Lung (tissue), 11 donors: ENCODE measurements at regions not wholly inside any gene's neighbourhood (a gene's known extent, or its start where the extent isn't known, plus 50 kb on each side); places are given as distances from the start of the nearest gene placed in this dataset.
A peak's percentile ranks its signal among the peaks of the same experiment; 100 is the strongest.

ENCODE experiments used
- ATAC-seq: fragments of 200-7000 bp; cut with Tn5 transposase; one replicate; pipeline ENCODE4 v1.9.1; 2020; ENCODE audit warnings: moderate number of reproducible peaks; ENCODE audit not compliant: insufficient read depth, low FRiP score
- DNase-seq, 3 donors: peaks; one replicate each; pipeline ENCODE4 v3.0.0-alpha.2; 2013 to 2017
- H3K27ac ChIP-seq, 2 donors: one replicate each; pipeline ENCODE4 v1.5.1; 2013; ENCODE audit warnings: mild to moderate bottlenecking in 2 of 2, moderate library complexity in 2 of 2, control low read depth in 1 of 2, inconsistent platforms in 1 of 2, low read depth in 1 of 2, low read length in 1 of 2
- H3K27me3 ChIP-seq, 3 donors: one replicate each; pipeline ENCODE4 v1.5.1; 2013; ENCODE audit warnings: low read length in 2 of 3; ENCODE audit not compliant: control insufficient read depth in 3 of 3, insufficient read depth in 3 of 3
- H3K36me3 ChIP-seq, 4 donors: one replicate each; pipeline ENCODE4 v1.5.1; 2013; ENCODE audit warnings: low read length in 4 of 4, mild to moderate bottlenecking in 1 of 4, moderate library complexity in 1 of 4; ENCODE audit not compliant: control insufficient read depth in 4 of 4, insufficient read depth in 4 of 4
- H3K4me1 ChIP-seq, 5 donors: one replicate each; pipeline ENCODE4 v1.5.1; 2013; ENCODE audit warnings: low read length in 5 of 5, mild to moderate bottlenecking in 2 of 5, moderate library complexity in 1 of 5; ENCODE audit not compliant: control insufficient read depth in 5 of 5, insufficient read depth in 5 of 5
- H3K4me3 ChIP-seq: one replicate; pipeline ENCODE4 v1.5.1; 2013; ENCODE audit warnings: mild to moderate bottlenecking, control low read depth, moderate library complexity
- H3K9ac ChIP-seq, 2 donors: one replicate each; pipeline ENCODE4 v1.5.1; 2013; ENCODE audit warnings: low read length in 2 of 2, control low read depth in 1 of 2; ENCODE audit not compliant: insufficient read depth in 1 of 2
- H3K9me3 ChIP-seq, 4 donors: one replicate each; pipeline ENCODE4 v1.5.1; 2013; ENCODE audit warnings: low read length in 3 of 4, mild to moderate bottlenecking in 1 of 4, moderate library complexity in 1 of 4; ENCODE audit not compliant: control insufficient read depth in 4 of 4, insufficient read depth in 3 of 4
- CTCF ChIP-seq: IDR thresholded peaks from 2 replicates; pipeline ENCODE4 v1.5.1; 2012; ENCODE audit warnings: mild to moderate bottlenecking; ENCODE audit errors: control extremely low read depth, extremely low read depth
- WGBS, 2 donors: extraction: QIAGEN DNeasy Blood & Tissue Kit; methylation state at CpG; one replicate each; pipeline ENCODE4 v1.1.7; 2013; 5-methylcytosine and 5-hydroxymethylcytosine counted together
- donor health status: control.
- donor health status: control.
- donor health status: Bipolar disorder and iron deficiency.
- donor health status: healthy.
- donor health status: DM: yes; HTN: yes; CAD: no.

GRCh38 chr11:45361551-45361950 is 75.4 kb upstream of the SYT13 start:
- TF ChIP-seq CTCF = no peak
- H3K36me3 ChIP-seq = no peaks in the 10 kb centered on the region
- DNase-seq (no peak), ATAC-seq (no peak)
- no peak overlapping the region for H3K4me3 ChIP-seq
- H3K27me3 ChIP-seq = no peaks in the 10 kb centered on the region
- H3K9ac ChIP-seq = no peak overlapping the region
- H3K4me1 ChIP-seq = peaks cover 0 to 8% (median 1%) of the 10 kb centered on the region in 5 donors
- no peak overlapping the region for H3K27ac ChIP-seq
- WGBS, 2 donors = 79 to 80% methylated on average over 2 of the region's 2 CpGs
- no peaks in the 10 kb centered on the region for H3K9me3 ChIP-seq

- Histone ChIP-seq H3K27me3 (no peaks in the 10 kb centered on the region), H3K27ac (peak overlapping the region; percentile 70), H3K36me3 (no peaks in the 10 kb centered on the region), H3K4me1 (peaks cover 0 to 10% (median 4%) of the 10 kb centered on the region in 5 donors), H3K4me3 (peak overlapping the region; percentile 73), H3K9ac (no peak overlapping the region), H3K9me3 (no peaks in the 10 kb centered on the region)
- DNase-seq = peak in 1 of 3 donors; percentile 42
- TF ChIP-seq CTCF = no peak
- ATAC-seq = peak; percentile 41
- WGBS, 2 donors = 17 to 24% methylated on average over 5 of the region's 5 CpGs
These were observed 69.5 kb upstream of the SYT13 start for GRCh38 chr11:45355706-45356041.

GRCh38 chr11:45354976-45355705 is 69.0 kb upstream of the SYT13 start:
- H3K27me3 ChIP-seq = no peaks in the 10 kb centered on the region
- no peak overlapping the region for H3K9ac ChIP-seq
- H3K27ac ChIP-seq = peak overlapping the region; percentile 70
- no peaks in the 10 kb centered on the region for H3K36me3 ChIP-seq
- no peaks in the 10 kb centered on the region for H3K9me3 ChIP-seq
- peaks cover 0 to 10% (median 4%) of the 10 kb centered on the region in 5 donors for H3K4me1 ChIP-seq
- DNase-seq = peak; percentile 95 to 97 (median 96)
- peak; percentile 83 for ATAC-seq
- TF ChIP-seq CTCF = no peak
- peak overlapping the region; percentile 73 for H3K4me3 ChIP-seq
- WGBS, 2 donors = 9 to 10% methylated on average over 29 to 30 of the region's 30 CpGs

GRCh38 chr11:45348729-45349128 is 62.6 kb upstream of the SYT13 start:
- no peak overlapping the region for H3K27ac ChIP-seq
- H3K4me1 ChIP-seq = peaks cover 0 to 42% (median 3%) of the 10 kb centered on the region in 5 donors
- H3K9ac ChIP-seq = no peak overlapping the region
- 93 to 100% methylated on average over 1 of the region's 1 CpG for WGBS, 2 donors
- ATAC-seq (no peak), DNase-seq (no peak)
- no peak for TF ChIP-seq CTCF
- no peaks in the 10 kb centered on the region for H3K36me3 ChIP-seq
- H3K9me3 ChIP-seq = no peaks in the 10 kb centered on the region
- no peaks in the 10 kb centered on the region for H3K27me3 ChIP-seq
- no peak overlapping the region for H3K4me3 ChIP-seq
